ENCODE measurements at regions not wholly inside any gene's neighbourhood (a gene's known extent, or its start where the extent isn't known, plus 50 kb on each side); places are given as distances from the start of the nearest gene placed in this dataset.

- TF ChIP-seq RBM39 (optimal IDR thresholded peaks at IDR 0.05; ENCODE audit: low read depth, low read length) (no peak), ZHX1 (conservative IDR thresholded peaks at IDR 0.05; ENCODE audit: low read length) (no peak), CTCF (IDR thresholded peaks at IDR 0.05 in 2 of 3, conservative IDR thresholded peaks at IDR 0.05 in 1 of 3; ENCODE audit: insufficient read depth in 2 of 3, low read depth in 1 of 3, low read length in 3 of 3) (no peak), POLR2AphosphoS5 (IDR thresholded peaks at IDR 0.05; ENCODE audit: control insufficient read depth, insufficient read depth, low read depth, low read length) (no peak), KAT7 (CRISPR knock-in tag; IDR thresholded peaks at IDR 0.05; ENCODE audit: borderline replicate concordance) (no peak), POLR2A (conservative IDR thresholded peaks at IDR 0.05) (no peak), TFE3 (CRISPR knock-in tag; IDR thresholded peaks at IDR 0.05) (no peak)
These were observed 99.5 kb upstream of the KCNJ18 start for GRCh38 chr17:21592774-21593173.
